Breast epithelium (tissue), 4 donors: ENCODE measurements at regions not wholly inside any gene's neighbourhood (a gene's known extent, or its start where the extent isn't known, plus 50 kb on each side); places are given as distances from the start of the nearest gene placed in this dataset.

Source experiments
- DNase-seq, 2 donors: peaks; one replicate each; pipeline ENCODE4 v3.0.0-alpha.2; 2019; ENCODE audit warnings: low spot score in 2 of 2
- H3K27ac ChIP-seq, 2 donors: fragments of 200-600 bp; sonication (generic) in 1 of 2; one replicate each; pipeline ENCODE4 v1.5.1; 2016 to 2019; ENCODE audit warnings: mild to moderate bottlenecking in 1 of 2
- H3K27me3 ChIP-seq, 2 donors: fragments of 200-600 bp; sonication (generic) in 1 of 2; one replicate each; pipeline versions ENCODE4 v1.5.1 to v1.6.0; 2017 to 2019; ENCODE audit warnings: control low read depth in 1 of 2, mild to moderate bottlenecking in 1 of 2
- H3K36me3 ChIP-seq: fragments of 200-600 bp; one replicate; pipeline ENCODE4 v1.5.1; 2019
- H3K4me1 ChIP-seq, 2 donors: fragments of 200-600 bp; sonication (generic); one replicate each; pipeline ENCODE4 v1.5.1; 2016 to 2019; ENCODE audit warnings: control low read depth in 1 of 2
- H3K4me3 ChIP-seq, 3 donors: fragments of 200-600 bp; sonication (generic); 1 replicate in 2 of 3; 2 replicates in 1 of 3; pipeline ENCODE4 v1.5.1; 2016 to 2019; ENCODE audit warnings: mild to moderate bottlenecking in 3 of 3, moderate library complexity in 2 of 3
- H3K9me3 ChIP-seq, 2 donors: fragments of 200-600 bp; sonication (generic) in 1 of 2; one replicate each; pipeline ENCODE4 v1.5.1; 2016 to 2019; ENCODE audit warnings: control low read depth in 1 of 2
- POLR2A ChIP-seq: fragments of 450-650 bp; IDR thresholded peaks from one replicate; pipeline ENCODE4 v1.6.1; 2016; ENCODE audit warnings: antibody characterized with exemption, mild to moderate bottlenecking, moderate library complexity
- POLR2AphosphoS5 ChIP-seq, 3 donors: sonication (generic); formaldehyde crosslinking; IDR thresholded peaks; one replicate each; pipeline ENCODE4 v1.6.1; 2017; ENCODE audit warnings: antibody characterized with exemption in 3 of 3
- intact Hi-C: fragments of 100-400 bp; cut with DNase I; formaldehyde crosslinking; loops from one replicate; pipeline ENCODE4 v1.15.1; 2023; ENCODE audit warnings: low total_unique reads
- TF ChIP-seq, protein P1 (sequence below), 3 donors: fragments of 450-650 bp; IDR thresholded peaks; one replicate each; pipeline ENCODE4 v1.5.1; 2016 to 2017; ENCODE audit warnings: antibody characterized with exemption in 3 of 3, mild to moderate bottlenecking in 3 of 3, moderate library complexity in 3 of 3

GRCh38 chr9:119727988-119728387, 358.8 kb upstream of the BRINP1 start:
- no peak overlapping the region for H3K27ac ChIP-seq
- H3K36me3 ChIP-seq: no peaks in the 10 kb centered on the region
- no peaks in the 10 kb centered on the region for H3K27me3 ChIP-seq
- intact Hi-C loops: no loop called here
- TF ChIP-seq POLR2A: no peak
- TF ChIP-seq POLR2AphosphoS5 (IDR thresholded peaks at IDR 0.05): no peak
- TF ChIP-seq, protein P1, sequence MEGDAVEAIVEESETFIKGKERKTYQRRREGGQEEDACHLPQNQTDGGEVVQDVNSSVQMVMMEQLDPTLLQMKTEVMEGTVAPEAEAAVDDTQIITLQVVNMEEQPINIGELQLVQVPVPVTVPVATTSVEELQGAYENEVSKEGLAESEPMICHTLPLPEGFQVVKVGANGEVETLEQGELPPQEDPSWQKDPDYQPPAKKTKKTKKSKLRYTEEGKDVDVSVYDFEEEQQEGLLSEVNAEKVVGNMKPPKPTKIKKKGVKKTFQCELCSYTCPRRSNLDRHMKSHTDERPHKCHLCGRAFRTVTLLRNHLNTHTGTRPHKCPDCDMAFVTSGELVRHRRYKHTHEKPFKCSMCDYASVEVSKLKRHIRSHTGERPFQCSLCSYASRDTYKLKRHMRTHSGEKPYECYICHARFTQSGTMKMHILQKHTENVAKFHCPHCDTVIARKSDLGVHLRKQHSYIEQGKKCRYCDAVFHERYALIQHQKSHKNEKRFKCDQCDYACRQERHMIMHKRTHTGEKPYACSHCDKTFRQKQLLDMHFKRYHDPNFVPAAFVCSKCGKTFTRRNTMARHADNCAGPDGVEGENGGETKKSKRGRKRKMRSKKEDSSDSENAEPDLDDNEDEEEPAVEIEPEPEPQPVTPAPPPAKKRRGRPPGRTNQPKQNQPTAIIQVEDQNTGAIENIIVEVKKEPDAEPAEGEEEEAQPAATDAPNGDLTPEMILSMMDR (IDR thresholded peaks at IDR 0.05): no peak
- H3K4me1 ChIP-seq: no peaks in the 10 kb centered on the region
- H3K4me3 ChIP-seq: no peak overlapping the region
- DNase-seq: no peak
- H3K9me3 ChIP-seq: no peaks in the 10 kb centered on the region

- H3K36me3 ChIP-seq: no peaks in the 10 kb centered on the region
- H3K4me3 ChIP-seq: no peak overlapping the region
- no peaks in the 10 kb centered on the region for H3K4me1 ChIP-seq
- no peak for DNase-seq
- intact Hi-C loops: no loop called here
- no peaks in the 10 kb centered on the region for H3K27me3 ChIP-seq
- TF ChIP-seq POLR2AphosphoS5 (IDR thresholded peaks at IDR 0.05) (no peak), POLR2A (no peak)
- TF ChIP-seq, protein P1 (IDR thresholded peaks at IDR 0.05): no peak
- H3K27ac ChIP-seq: no peak overlapping the region
- H3K9me3 ChIP-seq: no peaks in the 10 kb centered on the region
These were observed 356.8 kb upstream of the BRINP1 start for GRCh38 chr9:119726035-119726434.

GRCh38 chr9:119722384-119722783, 353.1 kb upstream of the BRINP1 start:
- intact Hi-C loops: loop anchor here (5.0 kb wide), 1 partner anchor 1180 kb away; no protein-coding TSS in a partner anchor
- Histone ChIP-seq H3K27ac (no peak overlapping the region), H3K4me1 (no peaks in the 10 kb centered on the region), H3K27me3 (no peaks in the 10 kb centered on the region), H3K36me3 (no peaks in the 10 kb centered on the region), H3K4me3 (no peak overlapping the region), H3K9me3 (no peaks in the 10 kb centered on the region)
- no peak for DNase-seq
- no peak for TF ChIP-seq POLR2AphosphoS5 (IDR thresholded peaks at IDR 0.05)
- TF ChIP-seq POLR2A: no peak
- TF ChIP-seq, protein P1 (IDR thresholded peaks at IDR 0.05): no peak

DNA sequence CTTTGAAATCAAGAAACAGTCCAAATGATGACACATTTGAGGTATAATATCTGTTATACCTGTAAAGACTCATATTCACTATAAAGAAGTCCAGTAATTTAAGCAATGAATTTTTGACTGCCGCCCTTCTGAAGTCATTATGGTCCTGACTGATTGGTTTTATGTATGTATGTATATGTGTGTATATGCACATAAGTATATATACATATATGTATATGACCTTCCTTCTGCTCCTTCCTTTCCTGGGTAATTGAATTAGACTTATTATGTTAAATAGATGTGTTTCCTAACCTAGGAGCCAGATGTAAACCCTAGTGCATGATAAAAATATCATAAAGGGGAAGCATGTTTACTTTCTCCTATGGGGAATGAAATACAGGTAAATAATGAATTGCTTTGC, 343.1 kb upstream of the BRINP1 start:
- no peaks in the 10 kb centered on the region for H3K27me3 ChIP-seq
- no peak overlapping the region for H3K27ac ChIP-seq
- DNase-seq: no peak
- H3K4me1 ChIP-seq: no peaks in the 10 kb centered on the region
- H3K9me3 ChIP-seq: no peaks in the 10 kb centered on the region
- no peak overlapping the region for H3K4me3 ChIP-seq
- intact Hi-C loops: no loop called here
- H3K36me3 ChIP-seq: no peaks in the 10 kb centered on the region
- TF ChIP-seq, protein P1 (IDR thresholded peaks at IDR 0.05): no peak
- no peak for TF ChIP-seq POLR2AphosphoS5 (IDR thresholded peaks at IDR 0.05)

GRCh38 chr9:119709431-119709830, 340.2 kb upstream of the BRINP1 start:
- H3K9me3 ChIP-seq: no peaks in the 10 kb centered on the region
- TF ChIP-seq POLR2A (no peak), POLR2AphosphoS5 (IDR thresholded peaks at IDR 0.05) (no peak)
- TF ChIP-seq, protein P1 (IDR thresholded peaks at IDR 0.05): no peak
- H3K27me3 ChIP-seq: no peaks in the 10 kb centered on the region
- H3K36me3 ChIP-seq: no peaks in the 10 kb centered on the region
- H3K27ac ChIP-seq: no peak overlapping the region
- H3K4me1 ChIP-seq: no peaks in the 10 kb centered on the region
- H3K4me3 ChIP-seq: no peak overlapping the region
- DNase-seq: no peak
- intact Hi-C loops: no loop called here
